B cell (primary cell): ENCODE measurements at regions not wholly inside any gene's neighbourhood (a gene's known extent, or its start where the extent isn't known, plus 50 kb on each side); places are given as distances from the start of the nearest gene placed in this dataset.

Source experiments
- ATAC-seq: fragments of 200-7000 bp; cut with Tn5 transposase; one replicate; pipeline ENCODE4 v1.10.0; 2021; ENCODE audit warnings: low read depth, mild to moderate bottlenecking, moderate number of reproducible peaks, moderate library complexity
- CTCF ChIA-PET: fragments of 350-600 bp; sonication (Branson Sonifier 250); formaldehyde crosslinking; loops from one replicate; lab custom pipeline; 2021; ENCODE audit warnings: antibody characterized with exemption, inconsistent platforms; lab: Charles Lee
- POLR2A ChIA-PET: fragments of 350-600 bp; sonication (Branson Sonifier 250); formaldehyde crosslinking; loops from one replicate; lab custom pipeline; 2021; ENCODE audit warnings: antibody characterized with exemption; lab: Charles Lee
- DNase-seq: peaks from one replicate; pipeline ENCODE4 v3.0.0; 2013
- H2AFZ ChIP-seq: 2 replicates; pipeline ENCODE4 v1.6.1; 2012; ENCODE audit warnings: mild to moderate bottlenecking, low read depth, low read length; ENCODE audit not compliant: insufficient read depth, poor library complexity, severe bottlenecking
- H3K27ac ChIP-seq, 2 donors: 1 replicate in 1 of 2; 2 replicates in 1 of 2; pipeline ENCODE4 v1.5.1; 2012 to 2013; ENCODE audit warnings: low read length in 2 of 2, mild to moderate bottlenecking in 2 of 2, moderate library complexity in 1 of 2
- H3K27me3 ChIP-seq, 4 experiments: fragments of 200-600 bp in 1 of 4; sonication (generic) in 1 of 4; replicated peaks in 1 of 4; 1 replicate in 2 of 4; 2 replicates in 2 of 4; pipeline versions ENCODE4 v1.6.1 to v1.7.0; 2013 to 2016; ENCODE audit warnings: low read length in 3 of 4, mild to moderate bottlenecking in 2 of 4, mixed read lengths in 1 of 4, moderate library complexity in 1 of 4; ENCODE audit not compliant: insufficient read depth in 4 of 4, control insufficient read depth in 3 of 4; ENCODE audit errors: control extremely low read depth in 1 of 4
- H3K36me3 ChIP-seq, 2 experiments: replicated peaks in 1 of 2; 1 replicate in 1 of 2; 2 replicates in 1 of 2; pipeline versions ENCODE4 v1.6.1 to v1.7.1; 2013; ENCODE audit warnings: low read length in 1 of 2; ENCODE audit not compliant: insufficient read depth in 2 of 2, control insufficient read depth in 1 of 2; ENCODE audit errors: control extremely low read depth in 1 of 2, extremely low read depth in 1 of 2
- H3K4me1 ChIP-seq, 2 donors: fragments of 200-600 bp in 1 of 2; sonication (generic) in 1 of 2; 1 replicate in 1 of 2; 2 replicates in 1 of 2; pipeline versions ENCODE4 v1.5.1 to v1.6.1; 2013 to 2017; ENCODE audit warnings: low read length in 2 of 2; ENCODE audit not compliant: control insufficient read depth in 2 of 2, insufficient read depth in 2 of 2
- H3K4me2 ChIP-seq: replicated peaks from 2 replicates; pipeline ENCODE3; 2012; ENCODE audit warnings: mild to moderate bottlenecking, low read depth, low read length; ENCODE audit not compliant: poor library complexity, severe bottlenecking
- H3K4me3 ChIP-seq, 5 experiments: fragments of 200-600 bp in 1 of 5; sonication (generic) in 1 of 5; 1 replicate in 3 of 5; 2 replicates in 2 of 5; pipeline versions ENCODE4 v1.5.1 to v1.7.0; 2011 to 2016; ENCODE audit warnings: low read length in 4 of 5, mild to moderate bottlenecking in 4 of 5, low read depth in 2 of 5, control low read depth in 1 of 5, moderate library complexity in 1 of 5; ENCODE audit not compliant: insufficient read depth in 1 of 5; ENCODE audit errors: control extremely low read depth in 1 of 5, extremely low read depth in 1 of 5
- H3K79me2 ChIP-seq: fragments of 200-600 bp; sonication (generic); one replicate; pipeline ENCODE4 v1.6.0; 2016; ENCODE audit warnings: low read length; ENCODE audit not compliant: control insufficient read depth, insufficient read depth
- H3K9ac ChIP-seq: fragments of 200-600 bp; sonication (generic); 2 replicates; pipeline ENCODE4 v1.6.1; 2017; ENCODE audit warnings: mild to moderate bottlenecking, low read length, moderate library complexity
- H3K9me3 ChIP-seq, 3 donors: one replicate each; pipeline versions ENCODE4 v1.6.1 to v1.7.1; 2013; ENCODE audit warnings: low read length in 2 of 3; ENCODE audit not compliant: control insufficient read depth in 2 of 3, insufficient read depth in 1 of 3; ENCODE audit errors: control extremely low read depth in 1 of 3
- H4K20me1 ChIP-seq: 2 replicates; pipeline ENCODE4 v1.6.0; 2012; ENCODE audit warnings: mild to moderate bottlenecking, low read length; ENCODE audit not compliant: insufficient read depth, control insufficient read depth, poor library complexity, severe bottlenecking
- H3K27ac Mint-ChIP-seq: one replicate; pipeline ENCODE4 v1.8.0; 2021; ENCODE audit warnings: mixed read lengths
- H3K27me3 Mint-ChIP-seq: one replicate; pipeline ENCODE4 v1.8.0; 2021; ENCODE audit warnings: mixed read lengths
- H3K4me1 Mint-ChIP-seq: one replicate; pipeline ENCODE4 v1.8.0; 2021; ENCODE audit warnings: mixed read lengths
- H3K4me3 Mint-ChIP-seq: one replicate; pipeline ENCODE4 v1.8.0; 2021; ENCODE audit warnings: mixed read lengths
- H3K9me3 Mint-ChIP-seq: one replicate; pipeline ENCODE4 v1.8.0; 2022; ENCODE audit warnings: mixed read lengths; ENCODE audit not compliant: insufficient read depth
- CTCF ChIP-seq: fragments of 200-600 bp; IDR thresholded peaks from one replicate; pipeline ENCODE4 v1.8.0; 2022; ENCODE audit warnings: antibody characterized with exemption, mild to moderate bottlenecking
- EZH2 ChIP-seq: IDR thresholded peaks from 2 replicates; pipeline ENCODE4 v1.6.1; 2012; ENCODE audit warnings: borderline replicate concordance, low read depth, mild to moderate bottlenecking, moderate library complexity, low read length; ENCODE audit not compliant: insufficient read depth, poor library complexity, severe bottlenecking
- WGBS: methylation state at CpG from one replicate; pipeline ENCODE4 v1.1.5; 2013; ENCODE audit warnings: missing lambda C conversion rate; ENCODE audit not compliant: insufficient coverage; 5-methylcytosine and 5-hydroxymethylcytosine counted together
- intact Hi-C: fragments of 100-400 bp; cut with micrococcal nuclease; formaldehyde crosslinking; loops from one replicate; pipeline ENCODE4 v1.10.0; 2022

GRCh38 chr3:102643546-102643945, 208.7 kb downstream of the ZPLD1 start:
- POLR2A ChIA-PET = no interaction called here
- 100% methylated on average over 2 of the region's 4 CpGs for WGBS
- Histone ChIP-seq H3K79me2 (no peaks in the 10 kb centered on the region), H3K4me1 (no peaks in the 10 kb centered on the region), H3K36me3 (no peaks in the 10 kb centered on the region), H3K27me3 (no peaks in the 10 kb centered on the region), H4K20me1 (no peaks in the 10 kb centered on the region), H2AFZ (no peak overlapping the region), H3K4me2 (no peak overlapping the region), H3K9ac (no peak overlapping the region), H3K9me3 (no peaks in the 10 kb centered on the region), H3K27ac (no peak overlapping the region), H3K4me3 (no peak overlapping the region)
- intact Hi-C loops = no loop called here
- Mint-ChIP-seq H3K27me3 (no peaks in the 10 kb centered on the region), H3K4me1 (no peaks in the 10 kb centered on the region), H3K4me3 (no peak overlapping the region), H3K9me3 (no peaks in the 10 kb centered on the region), H3K27ac (no peak overlapping the region)
- CTCF ChIA-PET = interaction anchor here (0.9 kb wide), 1 partner anchor 30 kb away, joined by 3 read pairs; no protein-coding TSS in a partner anchor
- TF ChIP-seq CTCF (no peak), EZH2 (no peak)
- DNase-seq (no peak), ATAC-seq (no peak)

GRCh38 chr3:102646557-102646956, 211.7 kb downstream of the ZPLD1 start:
- ChIA-PET POLR2A (no interaction called here), CTCF (no interaction called here)
- no peaks in the 10 kb centered on the region for H4K20me1 ChIP-seq
- Mint-ChIP-seq H3K4me3 (no peak overlapping the region), H3K27me3 (no peaks in the 10 kb centered on the region), H3K4me1 (no peaks in the 10 kb centered on the region), H3K9me3 (no peaks in the 10 kb centered on the region), H3K27ac (no peak overlapping the region)
- intact Hi-C loops = no loop called here
- no peak overlapping the region for H3K4me2 ChIP-seq
- no peaks in the 10 kb centered on the region for H3K27me3 ChIP-seq
- H3K9ac ChIP-seq = no peak overlapping the region
- no peaks in the 10 kb centered on the region for H3K4me1 ChIP-seq
- no peaks in the 10 kb centered on the region for H3K79me2 ChIP-seq
- H3K9me3 ChIP-seq = no peaks in the 10 kb centered on the region
- DNase-seq = no peak
- H2AFZ ChIP-seq = no peak overlapping the region
- TF ChIP-seq EZH2 (no peak), CTCF (no peak)
- no CpG with 5 or more reads among the region's 2 CpGs for WGBS
- H3K36me3 ChIP-seq = no peaks in the 10 kb centered on the region
- H3K27ac ChIP-seq = no peak overlapping the region
- no peak for ATAC-seq
- no peak overlapping the region for H3K4me3 ChIP-seq
